ENCODE measurements at regions not wholly inside any gene's neighbourhood (a gene's known extent, or its start where the extent isn't known, plus 50 kb on each side); places are given as distances from the start of the nearest gene placed in this dataset.

GRCh38 chr10:121413951-121414350 lies 184.3 kb downstream of the FGFR2 start:
- no peak for DNase-seq (ENCODE audit: low spot score)
- no peak overlapping the region for H3K4me3 ChIP-seq
- H3K27ac ChIP-seq (ENCODE audit: low read depth), result no peak overlapping the region
- H4K20me1 ChIP-seq (replicated peaks; ENCODE audit: insufficient read depth), result no peaks in the 10 kb centered on the region
- H3K36me3 ChIP-seq (ENCODE audit: insufficient read depth), result no peaks in the 10 kb centered on the region
- Mint-ChIP-seq H3K27ac (no peak overlapping the region), H3K4me1 (no peaks in the 10 kb centered on the region; the same call in 2 of the 3 replicates), H3K27me3 (ENCODE audit: insufficient read depth, low read depth, poor library complexity) (peaks cover 3% of the 10 kb centered on the region), H3K9me3 (peaks cover 11% of the 10 kb centered on the region; the same call in 2 of the 3 replicates), H3K4me3 (no peak overlapping the region), H3K36me3 (ENCODE audit: low read depth) (no peaks in the 10 kb centered on the region; the same call in 2 of the 3 replicates)
- ATAC-seq, result no peak
- H2AFZ ChIP-seq, result no peak overlapping the region
- TF ChIP-seq STAT1 (IDR thresholded peaks at IDR 0.05; ENCODE audit: unreplicated experiment) (no peak), JUNB (IDR thresholded peaks at IDR 0.05; ENCODE audit: unreplicated experiment) (no peak)
- no peaks in the 10 kb centered on the region for H3K4me1 ChIP-seq (ENCODE audit: insufficient read depth)
- H3F3A ChIP-seq (replicated peaks; ENCODE audit: low read depth), result no peaks in the 10 kb centered on the region
- peaks cover 15% of the 10 kb centered on the region for H3K9me2 ChIP-seq (ENCODE audit: insufficient read depth)
- no peak overlapping the region for H3K4me2 ChIP-seq
- no peaks in the 10 kb centered on the region for H3K79me2 ChIP-seq (replicated peaks; ENCODE audit: insufficient read depth)
- H3K27me3 ChIP-seq (ENCODE audit: insufficient read depth), result no peaks in the 10 kb centered on the region

- no peak overlapping the region for H3K4me3 ChIP-seq
- no peaks in the 10 kb centered on the region; the same call in 2 of the 3 replicates for H3K36me3 Mint-ChIP-seq (ENCODE audit: low read depth)
- ATAC-seq, result no peak
- TF ChIP-seq STAT1 (IDR thresholded peaks at IDR 0.05; ENCODE audit: unreplicated experiment) (no peak), REST (IDR thresholded peaks at IDR 0.05; ENCODE audit: unreplicated experiment) (no peak), EZH2phosphoT487 (IDR thresholded peaks at IDR 0.05; ENCODE audit: unreplicated experiment) (no peak), ETS1 (IDR thresholded peaks at IDR 0.05) (no peak), JUNB (IDR thresholded peaks at IDR 0.05; ENCODE audit: unreplicated experiment) (no peak), ZNF114 (CRISPR knock-in tag; IDR thresholded peaks at IDR 0.05) (no peak), NANOG (IDR thresholded peaks at IDR 0.05; ENCODE audit: borderline replicate concordance) (no peak), POLR2AphosphoS5 (IDR thresholded peaks at IDR 0.05; ENCODE audit: low read depth) (no peak), ZNF462 (CRISPR knock-in tag; IDR thresholded peaks at IDR 0.05) (no peak)
These were observed 183.7 kb downstream of the FGFR2 start for GRCh38 chr10:121414366-121415062.

More at GRCh38 chr10:121414366-121415062, 183.7 kb downstream of the FGFR2 start:
- Mint-ChIP-seq H3K4me1 (no peaks in the 10 kb centered on the region; the same call in 2 of the 3 replicates), H3K9me3 (peaks cover 12% of the 10 kb centered on the region; the same call in 2 of the 3 replicates), H3K27ac (no peak overlapping the region), H3K27me3 (ENCODE audit: insufficient read depth, low read depth, poor library complexity) (peaks cover 3% of the 10 kb centered on the region), H3K4me3 (no peak overlapping the region)
- Histone ChIP-seq H3K79me2 (replicated peaks; ENCODE audit: insufficient read depth) (no peaks in the 10 kb centered on the region), H3F3A (replicated peaks; ENCODE audit: low read depth) (no peaks in the 10 kb centered on the region), H2AFZ (no peak overlapping the region), H4K20me1 (replicated peaks; ENCODE audit: insufficient read depth) (no peaks in the 10 kb centered on the region), H3K4me2 (no peak overlapping the region), H3K9me2 (ENCODE audit: insufficient read depth) (peaks cover 15% of the 10 kb centered on the region), H3K27ac (ENCODE audit: low read depth) (no peak overlapping the region), H3K27me3 (ENCODE audit: insufficient read depth) (no peaks in the 10 kb centered on the region), H3K4me1 (ENCODE audit: insufficient read depth) (no peaks in the 10 kb centered on the region), H3K36me3 (ENCODE audit: insufficient read depth) (no peaks in the 10 kb centered on the region)
- no peak for DNase-seq (ENCODE audit: low spot score)

All from GM23338 (cell line).